PC-9 (cell line): ENCODE measurements at regions not wholly inside any gene's neighbourhood (a gene's known extent, or its start where the extent isn't known, plus 50 kb on each side); places are given as distances from the start of the nearest gene placed in this dataset.

Experiments used
- BruUV-seq: library from RNA; stranded (reverse); fragments of 400-500 nt; replicated peaks from 2 replicates; lab custom pipeline; 2021; lab: Mats Ljungman, UMichigan
- CTCF ChIA-PET: fragments of 300-600 bp; sonication (Branson Sonifier 250); formaldehyde crosslinking; loops from one replicate; lab custom pipeline; 2022; ENCODE audit warnings: antibody characterized with exemption; lab: Charles Lee
- POLR2A ChIA-PET: fragments of 300-600 bp; sonication (Branson Sonifier 250); formaldehyde crosslinking; loops from one replicate; lab custom pipeline; 2022; ENCODE audit warnings: antibody characterized with exemption; ENCODE audit not compliant: unreplicated experiment; lab: Charles Lee
- DNase-seq, 2 experiments: peaks; one replicate each; pipeline versions ENCODE4 v3.0.0 to v3.0.0-alpha.2; 2015 to 2022; ENCODE audit warnings: mixed read lengths in 1 of 2
- H2AFZ ChIP-seq: fragments of 200-600 bp; sonication (generic); 2 replicates; pipeline ENCODE4 v1.8.1; 2017; ENCODE audit warnings: antibody characterized with exemption
- H3F3A ChIP-seq: fragments of 200-600 bp; sonication (generic); 2 replicates; pipeline ENCODE4 v1.8.1; 2017; ENCODE audit warnings: antibody characterized with exemption, mild to moderate bottlenecking, low read depth; ENCODE audit not compliant: insufficient read depth
- H3K27ac ChIP-seq: fragments of 200-600 bp; sonication (generic); 2 replicates; pipeline ENCODE4 v1.6.1; 2016; ENCODE audit warnings: mixed run types
- H3K27me3 ChIP-seq: fragments of 200-600 bp; sonication (generic); 2 replicates; pipeline ENCODE4 v1.6.1; 2016; ENCODE audit warnings: low read depth, mixed run types; ENCODE audit not compliant: insufficient read depth
- H3K36me3 ChIP-seq: fragments of 200-600 bp; sonication (generic); 2 replicates; pipeline ENCODE4 v1.6.1; 2016; ENCODE audit warnings: low read depth, mixed run types
- H3K4me1 ChIP-seq: fragments of 200-600 bp; sonication (generic); replicated peaks from 2 replicates; pipeline ENCODE4 v1.6.1; 2016; ENCODE audit warnings: mixed run types; ENCODE audit not compliant: insufficient read depth
- H3K4me2 ChIP-seq: fragments of 200-600 bp; sonication (generic); 2 replicates; pipeline ENCODE4 v1.6.1; 2017; ENCODE audit warnings: mixed run types
- H3K4me3 ChIP-seq: fragments of 200-600 bp; sonication (generic); 2 replicates; pipeline ENCODE4 v1.6.1; 2016; ENCODE audit warnings: mixed run types
- H3K79me2 ChIP-seq: fragments of 200-600 bp; sonication (generic); 2 replicates; pipeline ENCODE4 v1.6.1; 2017; ENCODE audit warnings: low read depth, mixed run types
- H3K9me2 ChIP-seq: fragments of 200-600 bp; sonication (generic); 2 replicates; pipeline ENCODE4 v1.8.1; 2017; ENCODE audit warnings: mild to moderate bottlenecking; ENCODE audit not compliant: insufficient read depth
- H3K9me3 ChIP-seq: fragments of 200-600 bp; sonication (generic); 2 replicates; pipeline ENCODE4 v1.8.1; 2016; ENCODE audit warnings: low read depth; ENCODE audit not compliant: insufficient read depth
- H4K20me1 ChIP-seq: fragments of 200-600 bp; sonication (generic); 2 replicates; pipeline ENCODE4 v1.8.1; 2017; ENCODE audit not compliant: insufficient read depth
- EZH2 ChIP-seq: fragments of 200-600 bp; sonication (generic); IDR thresholded peaks from 2 replicates; pipeline ENCODE4 v1.8.0; 2017; ENCODE audit warnings: antibody characterized with exemption, low read depth
- intact Hi-C: fragments of 100-400 bp; cut with micrococcal nuclease; formaldehyde crosslinking; loops from one replicate; pipeline ENCODE4 v1.10.0; 2022; ENCODE audit not compliant: unreplicated experiment
- TF ChIP-seq, protein P1 (sequence below): fragments of 200-600 bp; sonication (generic); conservative IDR thresholded peaks from 2 replicates; pipeline ENCODE4 v1.6.1; 2017; ENCODE audit warnings: mixed run types, antibody characterized with exemption, mild to moderate bottlenecking, moderate library complexity

DNA sequence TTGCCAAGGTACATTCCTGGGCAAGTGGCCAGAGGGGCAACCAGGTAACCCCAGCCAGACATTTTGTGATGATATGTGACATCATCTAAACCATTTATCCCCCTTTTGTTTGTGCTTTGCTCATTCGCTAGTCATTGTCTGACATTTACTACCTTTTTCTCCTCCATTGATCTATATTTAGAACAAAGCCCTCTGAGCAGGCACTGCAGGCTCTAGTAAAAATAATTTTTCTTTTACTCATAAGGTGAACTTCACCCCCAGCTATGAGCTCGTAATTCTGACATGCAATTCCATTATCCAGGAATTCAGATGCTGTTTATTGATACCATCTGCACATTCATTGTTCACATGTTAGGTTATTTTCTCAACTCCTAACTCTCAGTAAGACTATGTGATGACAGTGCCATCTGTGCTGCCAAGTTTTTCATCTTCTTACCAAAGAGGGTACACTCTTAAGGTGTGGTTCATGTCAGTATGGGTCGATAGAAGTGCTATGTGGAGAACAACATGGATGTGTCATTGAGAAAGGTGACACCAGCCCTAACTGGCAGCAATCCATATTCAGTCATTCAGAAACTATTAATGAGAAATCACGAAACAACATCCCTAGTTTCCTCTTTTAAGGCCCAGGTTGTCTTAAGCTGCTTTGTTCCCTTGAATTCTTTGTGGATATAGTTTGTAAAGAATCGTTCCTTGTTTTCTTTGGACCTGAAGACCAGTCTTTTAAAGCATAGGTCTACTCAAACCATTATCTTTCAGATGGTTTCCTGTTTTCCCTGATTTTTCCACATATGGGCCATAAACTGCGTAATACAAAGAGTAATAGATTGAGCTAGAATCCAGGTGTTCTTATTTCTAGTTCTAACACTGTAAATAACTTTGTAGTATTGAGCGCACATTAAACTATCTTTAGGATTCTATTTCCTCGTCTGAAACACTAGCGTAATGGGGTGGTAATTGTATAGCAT is 978.1 kb upstream of the CDH2 start:
- H3K4me3 ChIP-seq: no peak overlapping the region
- H3K36me3 ChIP-seq: no peaks in the 10 kb centered on the region
- peak; percentile 61 to 62 for DNase-seq
- H2AFZ ChIP-seq: no peak overlapping the region
- no peaks in the 10 kb centered on the region for H3K9me3 ChIP-seq
- H3K79me2 ChIP-seq: no peaks in the 10 kb centered on the region
- H3K27ac ChIP-seq: peak overlapping the region; percentile 55
- peak overlapping the region; percentile 53 for H3K4me2 ChIP-seq
- no TSS peak for BruUV-seq
- no peaks in the 10 kb centered on the region for H4K20me1 ChIP-seq
- no peaks in the 10 kb centered on the region for H3K27me3 ChIP-seq
- no peak for TF ChIP-seq EZH2
- TF ChIP-seq, protein P1, sequence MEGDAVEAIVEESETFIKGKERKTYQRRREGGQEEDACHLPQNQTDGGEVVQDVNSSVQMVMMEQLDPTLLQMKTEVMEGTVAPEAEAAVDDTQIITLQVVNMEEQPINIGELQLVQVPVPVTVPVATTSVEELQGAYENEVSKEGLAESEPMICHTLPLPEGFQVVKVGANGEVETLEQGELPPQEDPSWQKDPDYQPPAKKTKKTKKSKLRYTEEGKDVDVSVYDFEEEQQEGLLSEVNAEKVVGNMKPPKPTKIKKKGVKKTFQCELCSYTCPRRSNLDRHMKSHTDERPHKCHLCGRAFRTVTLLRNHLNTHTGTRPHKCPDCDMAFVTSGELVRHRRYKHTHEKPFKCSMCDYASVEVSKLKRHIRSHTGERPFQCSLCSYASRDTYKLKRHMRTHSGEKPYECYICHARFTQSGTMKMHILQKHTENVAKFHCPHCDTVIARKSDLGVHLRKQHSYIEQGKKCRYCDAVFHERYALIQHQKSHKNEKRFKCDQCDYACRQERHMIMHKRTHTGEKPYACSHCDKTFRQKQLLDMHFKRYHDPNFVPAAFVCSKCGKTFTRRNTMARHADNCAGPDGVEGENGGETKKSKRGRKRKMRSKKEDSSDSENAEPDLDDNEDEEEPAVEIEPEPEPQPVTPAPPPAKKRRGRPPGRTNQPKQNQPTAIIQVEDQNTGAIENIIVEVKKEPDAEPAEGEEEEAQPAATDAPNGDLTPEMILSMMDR: no peak
- H3K4me1 ChIP-seq: peaks cover 23% of the 10 kb centered on the region
- POLR2A ChIA-PET: no interaction called here
- no peaks in the 10 kb centered on the region for H3K9me2 ChIP-seq
- intact Hi-C loops: loop anchor here (1.0 kb wide), 2 partner anchors 10 to 71 kb away; no protein-coding TSS in a partner anchor
- H3F3A ChIP-seq: peaks cover 15% of the 10 kb centered on the region; the same call in 1 of the 2 replicates
- CTCF ChIA-PET: no interaction called here

GRCh38 chr18:29154196-29154757 is 977.3 kb upstream of the CDH2 start:
- no peak overlapping the region for H2AFZ ChIP-seq

GRCh38 chr18:29153091-29153490 is 976.2 kb upstream of the CDH2 start:
- Histone ChIP-seq H3K9me3 (no peaks in the 10 kb centered on the region), H3K4me3 (no peak overlapping the region), H3K4me1 (peaks cover 23% of the 10 kb centered on the region), H3K4me2 (no peak overlapping the region), H2AFZ (no peak overlapping the region), H3K36me3 (no peaks in the 10 kb centered on the region), H3K9me2 (no peaks in the 10 kb centered on the region), H3K79me2 (no peaks in the 10 kb centered on the region), H3K27me3 (no peaks in the 10 kb centered on the region), H3F3A (peaks cover 15% of the 10 kb centered on the region; the same call in 1 of the 2 replicates), H3K27ac (no peak overlapping the region), H4K20me1 (no peaks in the 10 kb centered on the region)
- BruUV-seq: no TSS peak
- intact Hi-C loops: no loop called here
- TF ChIP-seq, protein P1: no peak
- TF ChIP-seq EZH2: no peak
- no peak for DNase-seq
- ChIA-PET CTCF (no interaction called here), POLR2A (no interaction called here)

More at GRCh38 chr18:29154196-29154757, 977.3 kb upstream of the CDH2 start:
- Histone ChIP-seq H3K79me2 (no peaks in the 10 kb centered on the region), H3K9me2 (no peaks in the 10 kb centered on the region), H3K4me3 (no peak overlapping the region), H3K4me1 (peaks cover 23% of the 10 kb centered on the region), H3K9me3 (no peaks in the 10 kb centered on the region), H4K20me1 (no peaks in the 10 kb centered on the region), H3K27me3 (no peaks in the 10 kb centered on the region), H3K27ac (peak overlapping the region; percentile 55), H3K36me3 (no peaks in the 10 kb centered on the region), H3F3A (peaks cover 15% of the 10 kb centered on the region; the same call in 1 of the 2 replicates), H3K4me2 (peak overlapping the region; percentile 53)
- TF ChIP-seq, protein P1: no peak
- no peak for TF ChIP-seq EZH2
- POLR2A ChIA-PET: no interaction called here
- no TSS peak for BruUV-seq
- intact Hi-C loops: no loop called here
- CTCF ChIA-PET: no interaction called here
- no peak for DNase-seq
